Mesendoderm (in vitro differentiated cells): ENCODE measurements at regions not wholly inside any gene's neighbourhood (a gene's known extent, or its start where the extent isn't known, plus 50 kb on each side); places are given as distances from the start of the nearest gene placed in this dataset.
A peak's percentile ranks its signal among the peaks of the same experiment; 100 is the strongest.
"Not testable (repeated sequence)": the region's sequence is repeated elsewhere in the genome, so short reads cannot be mapped to it uniquely, and the experiment has no call there.

ENCODE experiments used
- DNase-seq: peaks from one replicate; pipeline ENCODE4 v3.0.0; 2013
- H2AK5ac ChIP-seq: 2 replicates; pipeline ENCODE4 v1.6.1; 2013; ENCODE audit warnings: low read length, inconsistent platforms
- H2BK120ac ChIP-seq: 2 replicates; pipeline ENCODE4 v1.6.1; 2013; ENCODE audit warnings: low read depth, mild to moderate bottlenecking, low read length, moderate library complexity, mixed read lengths
- H2BK15ac ChIP-seq: replicated peaks from 2 replicates; pipeline ENCODE4 v1.6.1; 2013; ENCODE audit warnings: low read depth, mild to moderate bottlenecking, moderate library complexity
- H2BK5ac ChIP-seq: 2 replicates; pipeline ENCODE4 v1.6.1; 2013; ENCODE audit warnings: low read length, inconsistent platforms
- H3K18ac ChIP-seq: 2 replicates; pipeline ENCODE4 v1.6.1; 2013; ENCODE audit warnings: mild to moderate bottlenecking, low read length, mixed read lengths
- H3K23ac ChIP-seq: one replicate; pipeline ENCODE4 v1.6.1; 2013; ENCODE audit warnings: low read length
- H3K27ac ChIP-seq: 2 replicates; pipeline ENCODE4 v1.5.1; 2013; ENCODE audit warnings: low read depth, mild to moderate bottlenecking, inconsistent platforms, low read length, moderate library complexity
- H3K27me3 ChIP-seq: 2 replicates; pipeline ENCODE4 v1.6.1; 2013; ENCODE audit warnings: low read length, control low read depth, mild to moderate bottlenecking, inconsistent platforms; ENCODE audit not compliant: insufficient read depth, poor library complexity
- H3K36me3 ChIP-seq: 2 replicates; pipeline ENCODE4 v1.6.1; 2013; ENCODE audit warnings: low read length, inconsistent platforms; ENCODE audit not compliant: control insufficient read depth, insufficient read depth
- H3K4ac ChIP-seq: one replicate; pipeline ENCODE4 v1.6.1; 2013; ENCODE audit warnings: low read depth, mild to moderate bottlenecking, low read length, moderate library complexity
- H3K4me1 ChIP-seq: 2 replicates; pipeline ENCODE4 v1.6.1; 2013; ENCODE audit warnings: low read depth, low read length, inconsistent platforms; ENCODE audit not compliant: control insufficient read depth
- H3K4me2 ChIP-seq: 2 replicates; pipeline ENCODE4 v1.6.1; 2013; ENCODE audit warnings: low read length
- H3K4me3 ChIP-seq: 2 replicates; pipeline ENCODE4 v1.5.1; 2013; ENCODE audit warnings: mild to moderate bottlenecking, low read length
- H3K56ac ChIP-seq: one replicate; pipeline ENCODE4 v1.6.1; 2013; ENCODE audit warnings: low read length
- H3K79me1 ChIP-seq: 2 replicates; pipeline ENCODE4 v1.6.1; 2013; ENCODE audit warnings: low read length, inconsistent platforms
- H3K79me2 ChIP-seq: 2 replicates; pipeline ENCODE4 v1.6.1; 2013; ENCODE audit warnings: mild to moderate bottlenecking, low read length; ENCODE audit not compliant: control insufficient read depth, insufficient read depth
- H3K9ac ChIP-seq: 2 replicates; pipeline ENCODE4 v1.6.1; 2013; ENCODE audit warnings: low read length, inconsistent platforms
- H4K5ac ChIP-seq: one replicate; pipeline ENCODE4 v1.6.1; 2013; ENCODE audit warnings: low read length
- H4K8ac ChIP-seq: one replicate; pipeline ENCODE4 v1.6.1; 2013; ENCODE audit warnings: low read depth, mild to moderate bottlenecking, control low read depth, low read length, moderate library complexity
- WGBS: extraction: QIAGEN DNeasy Blood & Tissue Kit; methylation state at CpG from one replicate; pipeline ENCODE4 v1.1.7; 2013; ENCODE audit warnings: low lambda C conversion rate, missing lambda C conversion rate; ENCODE audit not compliant: insufficient coverage; ENCODE audit errors: extremely low coverage; 5-methylcytosine and 5-hydroxymethylcytosine counted together

- no peak overlapping the region for H3K4me3 ChIP-seq
- no peaks in the 10 kb centered on the region for H3K79me2 ChIP-seq
- H3K36me3 ChIP-seq, result no peaks in the 10 kb centered on the region
- no peak for DNase-seq
- no peak overlapping the region for H2AK5ac ChIP-seq
- no peak overlapping the region for H3K27ac ChIP-seq
- H4K5ac ChIP-seq, result no peak overlapping the region
- H2BK15ac ChIP-seq, result no peak overlapping the region
- no peak overlapping the region for H3K9ac ChIP-seq
- H3K23ac ChIP-seq, result no peak overlapping the region
- no peak overlapping the region for H3K18ac ChIP-seq
- H3K56ac ChIP-seq, result no peak overlapping the region
- no peaks in the 10 kb centered on the region for H3K27me3 ChIP-seq
- H3K4me1 ChIP-seq, result no peaks in the 10 kb centered on the region
- no peak overlapping the region for H4K8ac ChIP-seq
- no peak overlapping the region for H3K4ac ChIP-seq
- no peak overlapping the region for H2BK5ac ChIP-seq
- no peak overlapping the region for H3K4me2 ChIP-seq
- H3K79me1 ChIP-seq, result no peaks in the 10 kb centered on the region
- no peak overlapping the region for H2BK120ac ChIP-seq
Observed at GRCh38 chrX:4004822-4005221, 291.4 kb upstream of the PRKX start.

GRCh38 chrX:3994315-3994714 lies 280.9 kb upstream of the PRKX start:
- DNase-seq, result peak; percentile 0
- Histone ChIP-seq H2BK15ac (no peak overlapping the region), H3K4ac (no peak overlapping the region), H3K4me1 (no peaks in the 10 kb centered on the region), H2BK5ac (no peak overlapping the region), H3K4me2 (no peak overlapping the region), H3K56ac (no peak overlapping the region), H4K5ac (no peak overlapping the region), H3K4me3 (no peak overlapping the region), H3K23ac (no peak overlapping the region), H3K27me3 (no peaks in the 10 kb centered on the region), H3K36me3 (no peaks in the 10 kb centered on the region), H4K8ac (no peak overlapping the region), H3K9ac (no peak overlapping the region), H3K27ac (no peak overlapping the region), H2BK120ac (no peak overlapping the region), H2AK5ac (no peak overlapping the region), H3K18ac (no peak overlapping the region), H3K79me1 (no peaks in the 10 kb centered on the region), H3K79me2 (no peaks in the 10 kb centered on the region)
- WGBS, result no CpG with 5 or more reads among the region's 1 CpG

- Histone ChIP-seq H3K27me3 (no peaks in the 10 kb centered on the region), H2BK120ac (no peak overlapping the region), H3K18ac (no peak overlapping the region), H3K27ac (no peak overlapping the region), H3K79me1 (no peaks in the 10 kb centered on the region), H3K79me2 (no peaks in the 10 kb centered on the region), H3K36me3 (no peaks in the 10 kb centered on the region), H3K4me2 (no peak overlapping the region), H2AK5ac (no peak overlapping the region), H3K4me3 (no peak overlapping the region), H2BK5ac (no peak overlapping the region), H3K23ac (no peak overlapping the region), H4K8ac (no peak overlapping the region), H3K56ac (no peak overlapping the region), H4K5ac (no peak overlapping the region), H3K4ac (no peak overlapping the region), H3K9ac (no peak overlapping the region), H2BK15ac (no peak overlapping the region), H3K4me1 (no peaks in the 10 kb centered on the region)
- DNase-seq, result peak; percentile 17
- WGBS, result no CpG with 5 or more reads among the region's 1 CpG
Observed at GRCh38 chrX:3990569-3990968, 277.1 kb upstream of the PRKX start.

- not testable (repeated sequence) for H3K79me2 ChIP-seq, H3K36me3 ChIP-seq
- WGBS, result no CpG with 5 or more reads among the region's 8 CpGs
Observed at GRCh38 chrX:3972104-3972858, 258.8 kb upstream of the PRKX start.

GRCh38 chrX:3968749-3969148 lies 255.3 kb upstream of the PRKX start:
- Histone ChIP-seq H2BK5ac (no peak overlapping the region), H2BK120ac (no peak overlapping the region), H2BK15ac (no peak overlapping the region), H4K8ac (no peak overlapping the region), H3K27ac (no peak overlapping the region), H3K79me1 (no peaks in the 10 kb centered on the region), H3K4me2 (no peak overlapping the region), H3K79me2 (no peaks in the 10 kb centered on the region), H3K4me3 (no peak overlapping the region), H4K5ac (no peak overlapping the region), H3K23ac (no peak overlapping the region), H3K18ac (no peak overlapping the region), H3K4ac (no peak overlapping the region), H3K4me1 (no peaks in the 10 kb centered on the region), H2AK5ac (no peak overlapping the region), H3K56ac (no peak overlapping the region), H3K9ac (no peak overlapping the region), H3K27me3 (no peaks in the 10 kb centered on the region), H3K36me3 (no peaks in the 10 kb centered on the region)
- WGBS, result no CpG with 5 or more reads among the region's 4 CpGs
- DNase-seq, result no peak

More at GRCh38 chrX:3972104-3972858, 258.8 kb upstream of the PRKX start:
- not testable (repeated sequence) for H2BK15ac ChIP-seq, H3K4me3 ChIP-seq, H3K27me3 ChIP-seq, H3K23ac ChIP-seq, H2AK5ac ChIP-seq, H3K56ac ChIP-seq, H3K4me1 ChIP-seq, H3K18ac ChIP-seq, H3K79me1 ChIP-seq, H3K9ac ChIP-seq, H3K4me2 ChIP-seq, H4K5ac ChIP-seq, H2BK120ac ChIP-seq, H2BK5ac ChIP-seq, H3K27ac ChIP-seq, H4K8ac ChIP-seq, H3K4ac ChIP-seq
- DNase-seq, result peak; percentile 1

- no peak overlapping the region for H2BK15ac ChIP-seq
- no peak overlapping the region for H4K5ac ChIP-seq
- no peaks in the 10 kb centered on the region for H3K27me3 ChIP-seq
- H3K9ac ChIP-seq, result no peak overlapping the region
- H3K18ac ChIP-seq, result no peak overlapping the region
- H2AK5ac ChIP-seq, result no peak overlapping the region
- H3K79me2 ChIP-seq, result no peaks in the 10 kb centered on the region
- no peak overlapping the region for H3K4me3 ChIP-seq
- WGBS, result no CpG with 5 or more reads among the region's 6 CpGs
- H3K79me1 ChIP-seq, result no peaks in the 10 kb centered on the region
- H3K56ac ChIP-seq, result no peak overlapping the region
- peak; percentile 1 for DNase-seq
- no peak overlapping the region for H2BK5ac ChIP-seq
- H4K8ac ChIP-seq, result no peak overlapping the region
- H3K36me3 ChIP-seq, result no peaks in the 10 kb centered on the region
- no peak overlapping the region for H3K23ac ChIP-seq
- H3K4me1 ChIP-seq, result no peaks in the 10 kb centered on the region
- H3K4me2 ChIP-seq, result no peak overlapping the region
- H3K27ac ChIP-seq, result no peak overlapping the region
- no peak overlapping the region for H2BK120ac ChIP-seq
- no peak overlapping the region for H3K4ac ChIP-seq
Observed at GRCh38 chrX:3963980-3964379, 250.5 kb upstream of the PRKX start.
